Fibroblast of upper back skin (primary cell): ENCODE measurements at regions not wholly inside any gene's neighbourhood (a gene's known extent, or its start where the extent isn't known, plus 50 kb on each side); places are given as distances from the start of the nearest gene placed in this dataset.
A peak's percentile ranks its signal among the peaks of the same experiment; 100 is the strongest.

Experiments
- DNase-seq: peaks from one replicate; pipeline ENCODE4 v3.0.0-alpha.2; 2013

DNA sequence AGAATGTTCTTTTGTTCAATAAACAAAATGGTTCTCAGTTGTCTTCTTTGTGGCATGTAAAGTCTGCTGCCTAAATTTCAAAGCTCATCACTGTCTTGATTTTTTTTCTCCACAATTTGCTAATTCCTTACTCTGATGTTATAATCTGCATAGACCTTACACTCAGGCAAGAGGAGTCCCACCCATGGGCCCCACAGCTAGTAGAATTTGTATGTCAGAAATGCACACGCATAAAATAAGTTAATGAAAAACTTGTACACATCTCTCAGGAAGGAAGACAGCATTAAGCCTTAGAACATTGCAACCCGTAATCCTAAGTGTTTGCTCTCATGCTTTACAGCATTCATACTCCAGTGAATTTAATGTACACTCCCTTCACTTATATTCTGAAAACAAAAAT, 280.8 kb downstream of the ATXN7L3B start:
- no peak for DNase-seq

GRCh38 chr12:74820324-74820723, 282.7 kb downstream of the ATXN7L3B start:
- no peak for DNase-seq

DNA sequence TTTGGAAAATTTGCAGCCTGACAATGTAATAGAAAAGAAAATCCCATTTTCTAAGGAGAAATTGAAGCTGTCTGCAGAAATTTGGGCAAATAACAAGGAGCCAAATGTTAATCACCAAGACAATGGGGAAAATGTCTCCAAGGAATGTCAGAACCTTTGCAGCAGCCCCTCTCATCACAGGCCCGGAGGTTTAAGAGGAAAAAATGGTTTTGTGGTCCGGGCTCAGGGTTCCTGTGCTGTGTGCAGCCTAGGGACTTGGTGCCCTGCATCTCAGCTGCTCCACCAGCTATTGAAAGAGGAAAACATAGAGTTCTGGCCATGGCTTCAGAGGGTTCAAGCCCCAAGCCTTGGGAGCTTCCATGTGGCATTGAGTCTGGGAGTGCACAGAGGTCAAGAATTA, 298.9 kb downstream of the ATXN7L3B start:
- no peak for DNase-seq

- DNase-seq = no peak
Measured at GRCh38 chr12:74846116-74846515, 308.5 kb downstream of the ATXN7L3B start.

- no peak for DNase-seq
Measured at GRCh38 chr12:74847169-74847568, 309.5 kb downstream of the ATXN7L3B start.

GRCh38 chr12:74848006-74848405, 310.4 kb downstream of the ATXN7L3B start:
- DNase-seq = no peak

GRCh38 chr12:74849801-74850200, 312.2 kb downstream of the ATXN7L3B start:
- no peak for DNase-seq

- DNase-seq = no peak
Measured at GRCh38 chr12:74871817-74872216, 334.2 kb downstream of the ATXN7L3B start.

DNA sequence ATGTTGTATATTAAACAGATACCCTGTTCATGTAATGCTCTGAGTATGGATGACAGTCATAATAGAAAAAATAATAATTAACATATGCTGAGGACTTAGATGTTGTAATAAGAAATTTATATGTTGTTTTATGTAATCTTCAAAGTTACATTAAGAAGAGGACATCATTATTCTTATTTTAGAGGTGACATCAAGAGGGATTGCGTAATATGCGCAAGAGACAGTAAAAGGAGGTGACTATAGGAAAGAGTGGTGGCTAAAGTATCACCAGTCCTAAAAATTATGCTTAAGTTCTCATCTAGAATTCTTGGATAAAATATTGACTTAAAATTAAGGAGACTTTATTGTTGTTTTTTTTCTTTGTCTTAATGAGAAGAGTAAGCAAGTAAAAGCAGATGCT, 323.9 kb downstream of the KCNC2 start:
- no peak for DNase-seq

DNA sequence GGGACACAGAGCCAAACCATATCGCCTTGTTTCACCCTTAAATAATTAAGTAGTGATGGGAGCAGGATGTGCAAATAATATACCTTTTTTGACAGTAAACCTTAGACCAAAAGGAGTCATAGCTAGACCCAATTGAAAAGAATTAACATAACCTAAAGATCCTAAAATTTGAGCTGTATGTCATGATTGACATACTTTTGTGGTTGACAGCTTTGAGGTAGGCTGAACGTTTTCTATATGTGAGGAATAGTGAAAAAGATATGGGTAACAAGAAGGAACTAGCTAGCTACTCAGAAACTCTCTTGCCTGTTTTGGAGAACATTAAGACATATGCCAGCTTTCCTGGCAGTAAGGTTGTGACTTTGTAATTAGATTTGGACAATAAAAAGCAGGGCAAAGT, 320.6 kb downstream of the KCNC2 start:
- DNase-seq = no peak

- peak; percentile 66 for DNase-seq
Measured at GRCh38 chr12:74889563-74890236, 319.9 kb downstream of the KCNC2 start.

- peak; percentile 93 for DNase-seq
Measured at GRCh38 chr12:74890237-74890599, 319.4 kb downstream of the KCNC2 start.

- DNase-seq = no peak
Measured at GRCh38 chr12:74891083-74891668, 318.5 kb downstream of the KCNC2 start.

DNA sequence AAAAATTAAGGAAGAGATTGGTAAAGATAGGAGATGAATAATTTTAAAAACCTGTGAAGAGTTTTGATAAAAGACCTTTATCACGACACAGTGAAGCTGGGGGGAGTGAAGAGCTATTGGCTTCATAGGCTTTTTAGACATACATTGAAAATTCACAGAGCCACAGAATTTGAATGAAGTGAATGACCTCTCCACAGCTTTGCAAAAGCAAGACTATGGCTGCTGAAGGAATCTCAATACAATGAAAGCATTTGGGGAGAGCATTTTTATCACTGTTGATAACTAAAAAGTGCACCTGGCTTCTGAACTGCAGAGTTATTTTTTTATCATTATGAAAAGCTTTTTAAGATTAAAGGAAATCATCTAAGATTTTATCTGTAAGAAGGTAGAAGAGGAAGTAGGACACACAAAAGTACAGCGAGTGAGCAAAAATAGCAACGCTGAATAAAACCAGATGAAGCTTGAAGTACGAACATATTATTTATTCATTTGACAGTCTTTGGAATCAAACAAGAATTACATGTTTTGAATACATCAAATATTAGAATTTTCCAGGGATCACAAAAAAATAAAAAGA, 317.5 kb downstream of the KCNC2 start:
- DNase-seq = no peak

GRCh38 chr12:74896186-74896585, 313.5 kb downstream of the KCNC2 start:
- DNase-seq = peak; percentile 15

DNA sequence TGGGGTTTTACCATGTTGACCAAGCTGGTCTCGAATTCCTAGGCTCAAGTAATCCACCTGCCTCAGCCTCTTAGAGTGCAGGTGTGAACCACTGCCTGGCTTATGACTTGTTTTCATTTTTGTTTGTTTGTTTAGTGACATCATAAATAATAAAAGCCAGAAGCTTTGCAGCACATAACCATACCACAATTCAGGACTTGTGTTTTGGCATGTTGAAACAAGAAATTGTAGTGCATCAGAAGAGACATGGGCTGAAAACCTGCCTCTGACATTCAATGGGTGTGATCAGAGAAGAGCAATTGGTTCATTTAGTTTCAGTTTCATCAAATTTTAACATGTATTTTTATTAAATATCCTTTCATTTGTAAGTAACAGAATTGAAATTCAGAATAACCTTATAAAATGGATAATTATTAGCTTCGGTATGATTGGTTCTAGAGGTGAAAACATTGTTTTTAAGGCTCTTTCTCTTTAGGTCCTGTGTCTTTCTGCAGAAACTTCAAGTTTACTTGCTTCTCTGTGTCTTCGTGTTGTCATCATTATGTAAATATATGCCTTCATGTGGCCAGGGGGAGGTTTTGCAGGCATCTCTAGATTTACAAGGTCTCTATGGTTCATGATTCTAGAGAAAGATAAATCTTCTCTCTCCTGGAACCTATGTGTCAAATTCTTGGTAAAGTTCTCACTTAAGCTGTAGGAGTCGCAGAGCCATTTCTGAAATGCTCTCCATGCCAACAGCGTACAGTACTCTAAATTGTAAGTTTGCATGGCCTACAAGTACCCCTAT, 312.0 kb downstream of the KCNC2 start:
- DNase-seq = no peak

DNA sequence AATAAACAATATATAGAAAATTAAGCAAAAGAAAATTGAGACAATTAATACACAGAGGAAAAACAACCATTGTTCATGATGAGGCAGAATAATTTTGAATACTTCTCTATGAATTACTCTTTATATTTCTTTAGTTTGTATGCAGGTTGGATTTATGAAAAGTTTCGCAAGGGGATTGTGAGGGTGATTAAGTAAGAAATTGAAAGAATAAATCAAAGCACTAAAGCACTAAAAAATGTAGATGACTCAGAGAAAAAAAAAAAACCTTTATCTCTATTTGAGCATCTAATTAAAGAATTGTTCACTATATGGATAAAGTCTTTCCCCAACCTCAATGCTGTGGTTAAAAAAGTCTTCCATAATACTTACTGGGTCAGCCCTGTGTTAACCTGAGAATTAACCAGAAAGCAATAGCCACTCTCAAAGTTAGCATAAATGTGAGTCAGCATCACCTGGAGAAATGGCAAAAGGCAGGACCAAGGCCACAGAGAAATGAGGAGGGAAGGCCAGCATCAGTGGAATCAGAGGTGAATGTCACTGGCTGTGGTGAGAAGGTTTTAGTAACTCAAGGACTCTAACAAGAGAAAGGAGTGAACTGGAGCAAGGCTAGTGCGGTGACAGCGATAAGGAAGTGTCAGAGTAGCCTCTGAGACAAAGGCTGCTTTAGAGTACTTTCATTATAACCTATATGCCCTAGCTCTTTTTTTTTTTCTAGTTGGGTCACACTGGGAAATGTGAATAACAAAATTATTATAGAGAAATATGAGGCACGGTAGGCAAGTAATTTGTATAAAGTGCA, 310.4 kb downstream of the KCNC2 start:
- peak; percentile 38 for DNase-seq

GRCh38 chr12:74900232-74900631, 309.4 kb downstream of the KCNC2 start:
- DNase-seq = no peak

- no peak for DNase-seq
Measured at GRCh38 chr12:74903522-74903921, 306.1 kb downstream of the KCNC2 start.

DNA sequence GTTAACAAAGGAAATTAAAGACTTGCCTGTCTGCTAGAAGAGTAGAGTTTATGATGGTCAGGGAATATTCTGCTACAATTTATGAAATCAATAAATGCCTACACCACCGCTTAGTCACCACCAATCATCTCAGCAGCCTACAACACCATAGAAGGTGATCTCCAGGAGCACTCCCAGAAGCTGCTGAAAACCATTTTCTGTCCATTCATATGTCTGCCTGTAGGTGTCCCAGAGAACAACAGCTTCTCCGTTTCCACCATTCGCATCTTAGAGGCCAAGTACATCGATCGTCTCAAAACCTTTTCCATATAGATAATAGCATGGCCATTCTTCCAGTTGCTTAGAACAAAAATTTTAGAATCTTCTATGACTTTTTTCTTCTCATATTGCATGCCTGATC, 303.4 kb downstream of the KCNC2 start:
- DNase-seq = no peak

DNA sequence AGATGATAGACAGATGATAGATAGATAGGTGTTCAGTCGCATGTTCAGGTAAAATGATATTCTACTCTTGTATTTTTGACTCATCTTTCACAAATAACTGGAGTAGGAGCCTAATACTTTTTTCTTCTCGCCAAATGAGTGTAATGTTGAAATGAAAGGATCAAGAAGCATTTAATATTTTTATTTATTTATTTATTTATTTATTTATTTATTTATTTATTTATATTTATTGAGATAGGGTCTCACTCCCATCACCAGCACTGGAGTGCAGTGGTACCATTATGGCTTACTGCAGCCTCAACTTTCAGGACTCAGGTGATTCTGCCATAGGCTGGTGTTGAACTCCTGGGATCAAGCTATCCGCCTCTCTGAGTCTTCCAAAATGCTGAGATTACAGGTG, 298.8 kb downstream of the KCNC2 start:
- DNase-seq = no peak

GRCh38 chr12:74914378-74914777, 295.3 kb downstream of the KCNC2 start:
- no peak for DNase-seq

GRCh38 chr12:74915718-74916117, 293.9 kb downstream of the KCNC2 start:
- no peak for DNase-seq
